GM12891 (cell line): ENCODE measurements at regions not wholly inside any gene's neighbourhood (a gene's known extent, or its start where the extent isn't known, plus 50 kb on each side); places are given as distances from the start of the nearest gene placed in this dataset.

Experiments
- POLR2A ChIP-seq: IDR thresholded peaks from 2 replicates; pipeline ENCODE4 v1.6.1; 2011; ENCODE audit warnings: low read depth, low read length, control low read depth
- POLR2AphosphoS5 ChIP-seq: IDR thresholded peaks from 2 replicates; pipeline ENCODE4 v1.6.1; 2011; ENCODE audit warnings: low read depth, low read length, control low read depth
- POU2F2 ChIP-seq: IDR thresholded peaks from 2 replicates; pipeline ENCODE4 v1.6.1; 2011; ENCODE audit warnings: low read depth, mild to moderate bottlenecking, control low read depth, low read length, moderate library complexity
- SPI1 ChIP-seq: IDR thresholded peaks from 2 replicates; pipeline ENCODE4 v1.6.1; 2011; ENCODE audit warnings: low read depth, low read length, control low read depth
- TAF1 ChIP-seq: IDR thresholded peaks from 2 replicates; pipeline ENCODE4 v1.6.1; 2011; ENCODE audit warnings: low read depth, low read length, control low read depth

GRCh38 chr10:78903341-78903940 is 165.3 kb upstream of the ZMIZ1 start:
- no peak for TF ChIP-seq POLR2AphosphoS5
- TF ChIP-seq POLR2A: no peak
- no peak for TF ChIP-seq TAF1
- no peak for TF ChIP-seq SPI1
- TF ChIP-seq POU2F2: no peak
